B cell (primary cell): ENCODE measurements at regions not wholly inside any gene's neighbourhood (a gene's known extent, or its start where the extent isn't known, plus 50 kb on each side); places are given as distances from the start of the nearest gene placed in this dataset.

Source experiments
- CTCF ChIP-seq: fragments of 200-600 bp; IDR thresholded peaks from one replicate; pipeline ENCODE4 v1.8.0; 2022; ENCODE audit warnings: antibody characterized with exemption, mild to moderate bottlenecking
- EZH2 ChIP-seq: IDR thresholded peaks from 2 replicates; pipeline ENCODE4 v1.6.1; 2012; ENCODE audit warnings: borderline replicate concordance, low read depth, mild to moderate bottlenecking, moderate library complexity, low read length; ENCODE audit not compliant: insufficient read depth, poor library complexity, severe bottlenecking

GRCh38 chr12:75819512-75819911 lies 212.1 kb downstream of the PHLDA1 start:
- TF ChIP-seq EZH2 = no peak
- no peak for TF ChIP-seq CTCF
